Parathyroid adenoma (tissue), 2 donors: ENCODE measurements at regions not wholly inside any gene's neighbourhood (a gene's known extent, or its start where the extent isn't known, plus 50 kb on each side); places are given as distances from the start of the nearest gene placed in this dataset.

Experiments used
- H2AFZ ChIP-seq: fragments of 300-600 bp; sonication (generic); one replicate; pipeline ENCODE4 v1.7.0; 2017; ENCODE audit warnings: antibody characterized with exemption, mild to moderate bottlenecking
- H3K27ac ChIP-seq: fragments of 300-600 bp; sonication (generic); one replicate; pipeline ENCODE4 v1.7.0; 2017
- H3K27me3 ChIP-seq: fragments of 300-600 bp; sonication (generic); one replicate; pipeline ENCODE4 v1.7.0; 2017; ENCODE audit warnings: low read length; ENCODE audit not compliant: control insufficient read depth, insufficient read depth
- H3K36me3 ChIP-seq: fragments of 300-600 bp; sonication (generic); one replicate; pipeline ENCODE4 v1.7.0; 2017; ENCODE audit warnings: low read length; ENCODE audit not compliant: control insufficient read depth, insufficient read depth
- H3K4me1 ChIP-seq: fragments of 300-600 bp; sonication (generic); one replicate; pipeline ENCODE4 v1.7.0; 2017; ENCODE audit warnings: control low read depth
- H3K4me2 ChIP-seq: fragments of 300-600 bp; sonication (generic); one replicate; pipeline ENCODE4 v1.7.0; 2017; ENCODE audit warnings: low read length
- H3K4me3 ChIP-seq: fragments of 300-600 bp; sonication (generic); one replicate; pipeline ENCODE4 v1.7.0; 2017; ENCODE audit warnings: low read depth, low read length
- H3K79me2 ChIP-seq: fragments of 300-600 bp; sonication (generic); one replicate; pipeline ENCODE4 v1.7.0; 2017; ENCODE audit warnings: control low read depth
- H3K9ac ChIP-seq: fragments of 300-600 bp; sonication (generic); one replicate; pipeline ENCODE4 v1.7.0; 2017; ENCODE audit warnings: mild to moderate bottlenecking
- H3K9me3 ChIP-seq: fragments of 300-600 bp; sonication (generic); one replicate; pipeline ENCODE4 v1.7.0; 2017; ENCODE audit warnings: low read length; ENCODE audit not compliant: control insufficient read depth
- CTCF ChIP-seq: fragments of 300-600 bp; sonication (generic); IDR thresholded peaks from one replicate; pipeline ENCODE4 v1.7.0; 2017; ENCODE audit warnings: antibody characterized with exemption, mild to moderate bottlenecking
- donor health status: primary hyperparathyroidism.

- no peaks in the 10 kb centered on the region for H3K36me3 ChIP-seq
- H3K27me3 ChIP-seq = no peaks in the 10 kb centered on the region
- H3K27ac ChIP-seq = no peak overlapping the region
- H3K9ac ChIP-seq = no peak overlapping the region
- no peak overlapping the region for H2AFZ ChIP-seq
- no peak overlapping the region for H3K4me2 ChIP-seq
- peaks cover 2% of the 10 kb centered on the region for H3K79me2 ChIP-seq
- TF ChIP-seq CTCF = no peak
- H3K4me3 ChIP-seq = no peak overlapping the region
- H3K4me1 ChIP-seq = peaks cover 7% of the 10 kb centered on the region
- no peaks in the 10 kb centered on the region for H3K9me3 ChIP-seq
These were observed 112.2 kb upstream of the SLC6A11 start for GRCh38 chr3:10703875-10704274.

- H3K4me2 ChIP-seq = no peak overlapping the region
- H3K36me3 ChIP-seq = no peaks in the 10 kb centered on the region
- no peak overlapping the region for H3K9ac ChIP-seq
- no peak overlapping the region for H3K27ac ChIP-seq
- no peak overlapping the region for H3K4me3 ChIP-seq
- H3K9me3 ChIP-seq = no peaks in the 10 kb centered on the region
- no peak for TF ChIP-seq CTCF
- H3K27me3 ChIP-seq = no peaks in the 10 kb centered on the region
- H2AFZ ChIP-seq = no peak overlapping the region
- peaks cover 2% of the 10 kb centered on the region for H3K79me2 ChIP-seq
- peaks cover 7% of the 10 kb centered on the region for H3K4me1 ChIP-seq
These were observed 109.8 kb upstream of the SLC6A11 start for GRCh38 chr3:10706156-10706739.

GRCh38 chr3:10706740-10707399 is 109.2 kb upstream of the SLC6A11 start:
- H3K36me3 ChIP-seq = no peaks in the 10 kb centered on the region
- no peaks in the 10 kb centered on the region for H3K9me3 ChIP-seq
- peaks cover 2% of the 10 kb centered on the region for H3K79me2 ChIP-seq
- no peaks in the 10 kb centered on the region for H3K27me3 ChIP-seq
- peak overlapping the region; percentile 60 for H3K4me2 ChIP-seq
- H3K27ac ChIP-seq = no peak overlapping the region
- H2AFZ ChIP-seq = peak overlapping the region; percentile 90
- peak overlapping the region; percentile 31 for H3K4me3 ChIP-seq
- TF ChIP-seq CTCF = no peak
- H3K4me1 ChIP-seq = peaks cover 7% of the 10 kb centered on the region
- no peak overlapping the region for H3K9ac ChIP-seq

GRCh38 chr3:10707400-10708215 is 108.4 kb upstream of the SLC6A11 start:
- Histone ChIP-seq H3K36me3 (no peaks in the 10 kb centered on the region), H3K4me2 (peak overlapping the region; percentile 60), H3K79me2 (peaks cover 2% of the 10 kb centered on the region), H3K9me3 (no peaks in the 10 kb centered on the region), H3K27ac (no peak overlapping the region), H2AFZ (peak overlapping the region; percentile 90), H3K27me3 (no peaks in the 10 kb centered on the region), H3K4me1 (peaks cover 7% of the 10 kb centered on the region), H3K4me3 (peak overlapping the region; percentile 31), H3K9ac (no peak overlapping the region)
- no peak for TF ChIP-seq CTCF
